ENCODE measurements at regions not wholly inside any gene's neighbourhood (a gene's known extent, or its start where the extent isn't known, plus 50 kb on each side); places are given as distances from the start of the nearest gene placed in this dataset.

DNA sequence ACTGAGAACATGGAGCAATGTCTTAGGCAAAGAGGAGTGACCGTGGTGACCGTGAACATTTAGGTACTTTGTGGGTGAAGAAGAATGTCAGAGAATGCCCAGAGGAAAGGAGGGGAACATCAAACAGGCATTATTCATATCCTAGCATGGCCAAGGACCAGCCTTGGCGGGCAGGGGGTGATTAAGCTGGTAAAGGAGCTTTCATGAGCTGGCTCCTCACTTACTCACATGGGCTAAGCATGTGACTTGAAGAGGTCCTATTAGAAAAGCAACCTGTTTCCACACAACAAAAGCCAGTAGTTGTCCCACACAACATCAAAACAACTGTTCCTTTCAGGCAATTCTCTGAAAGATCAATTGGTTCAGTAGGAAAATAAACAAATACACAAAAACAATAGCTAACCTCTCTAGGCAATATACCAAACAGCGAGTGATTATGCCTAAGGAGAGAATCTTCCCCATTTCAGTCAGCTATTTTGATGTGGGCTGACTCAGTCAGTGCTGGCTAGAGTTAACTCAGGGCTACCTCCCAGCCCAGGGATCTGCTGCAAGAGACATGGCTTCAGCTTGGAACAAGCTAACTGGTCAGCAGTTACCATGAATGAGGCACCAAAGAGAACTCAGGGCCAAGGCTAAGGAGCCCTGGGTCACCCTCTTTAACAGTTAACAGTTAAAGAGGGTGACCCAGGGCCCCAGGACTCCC lies 283.5 kb downstream of the ARHGAP12 start:
- peak; percentile 54 for DNase-seq (ENCODE audit: low spot score)

DNA sequence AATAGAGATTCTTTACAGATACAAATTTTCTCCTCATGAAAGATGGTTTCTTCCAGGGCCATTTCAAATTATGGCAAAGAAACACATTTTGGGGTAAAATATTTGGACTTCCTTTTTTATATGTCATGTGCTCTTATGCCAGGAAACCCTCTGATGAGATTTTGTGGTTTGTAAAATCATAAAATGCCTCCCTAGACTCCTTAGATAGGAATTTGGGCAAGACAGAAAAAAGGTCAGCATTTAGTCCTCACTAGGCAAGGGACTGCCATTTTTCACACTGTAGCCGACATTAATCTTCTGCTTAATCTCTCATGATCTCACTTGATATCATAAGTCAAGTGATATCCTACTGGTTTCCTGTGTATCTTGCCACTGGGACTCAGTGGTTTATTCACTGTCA lies 286.4 kb downstream of the ARHGAP12 start:
- no peak for DNase-seq (ENCODE audit: low spot score)

DNA sequence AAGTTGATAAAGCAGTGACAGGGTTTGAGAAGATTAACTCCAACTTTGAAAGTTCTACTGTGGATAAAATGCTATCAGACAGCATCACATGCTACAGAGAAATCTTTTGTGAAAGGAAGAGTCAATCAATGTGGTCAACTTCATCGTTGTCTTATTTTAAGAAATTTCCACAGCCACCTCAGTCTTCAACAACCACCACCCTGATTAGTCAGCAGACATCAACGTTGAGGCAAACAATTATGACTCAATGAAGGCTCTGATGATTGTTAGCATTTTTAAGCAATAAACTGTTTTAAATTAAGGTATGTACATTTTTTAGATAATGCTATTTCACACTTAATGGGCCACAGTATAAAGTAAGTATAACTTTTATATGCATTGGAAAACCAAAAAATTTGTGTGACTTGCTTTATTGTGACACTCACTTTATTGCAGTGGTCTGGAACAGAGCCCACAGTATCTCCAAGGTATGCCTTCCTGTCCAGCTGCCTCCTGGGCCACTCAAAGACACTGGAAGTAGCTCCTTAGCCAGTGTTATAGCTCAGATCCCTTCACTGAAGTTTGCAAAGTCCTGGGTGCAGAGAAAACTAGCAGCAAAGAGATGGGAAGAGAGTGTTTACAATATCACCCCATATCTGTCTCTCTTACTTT lies 293.1 kb downstream of the ARHGAP12 start:
- no peak for DNase-seq (ENCODE audit: low spot score)

DNA sequence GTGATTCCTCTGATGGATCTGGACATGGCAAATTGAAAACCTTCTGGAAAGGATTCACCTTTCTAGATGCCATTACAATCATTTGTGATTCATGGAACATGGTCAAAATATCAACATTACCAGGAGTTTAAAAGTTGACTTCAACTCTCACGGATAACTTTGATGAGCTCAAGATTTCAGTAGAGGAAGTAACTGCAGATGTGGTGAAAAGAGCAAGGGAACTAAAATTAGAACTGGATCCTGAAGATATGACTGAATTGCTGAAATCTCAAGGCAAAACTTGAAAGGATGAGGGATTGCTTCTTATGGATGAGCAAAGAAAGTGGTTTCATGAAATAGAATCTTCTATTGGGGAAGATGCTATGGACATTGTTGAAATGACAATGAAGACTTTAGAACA lies 293.6 kb downstream of the ARHGAP12 start:
- DNase-seq (ENCODE audit: low spot score): no peak

DNA sequence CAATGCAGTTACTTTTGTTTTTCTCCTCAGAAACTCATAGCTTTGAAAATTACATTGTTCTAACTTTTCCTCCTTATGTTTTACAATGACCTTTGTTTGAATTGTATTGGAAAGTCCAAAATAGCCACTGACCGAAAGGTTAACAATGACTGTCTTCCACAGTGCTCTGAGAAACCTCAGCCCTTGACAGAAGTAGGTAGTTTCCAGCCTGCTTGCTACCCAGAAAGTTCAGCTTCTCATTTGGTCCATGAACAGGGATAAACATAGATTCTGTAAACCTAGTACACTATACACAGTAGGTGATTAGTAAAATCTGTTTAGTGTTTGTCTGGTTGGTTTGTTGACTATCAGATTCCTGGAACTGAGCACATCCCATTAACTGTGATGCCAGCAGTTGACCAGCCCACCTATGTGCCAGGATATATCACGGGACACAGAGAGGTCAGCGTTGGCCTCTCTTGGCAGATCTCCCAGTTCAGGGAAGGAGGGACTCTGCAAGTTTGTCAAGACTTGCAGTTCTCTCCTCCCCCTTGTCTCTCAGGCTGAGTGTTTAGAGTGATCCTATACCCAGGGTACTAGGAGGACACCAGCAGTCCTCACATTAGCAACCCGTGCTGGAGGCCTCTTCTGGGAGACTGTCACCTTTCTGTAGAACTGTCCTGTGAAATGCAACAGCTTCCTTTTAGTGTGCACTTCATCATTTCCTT lies 297.6 kb downstream of the ARHGAP12 start:
- DNase-seq (ENCODE audit: low spot score): no peak

DNA sequence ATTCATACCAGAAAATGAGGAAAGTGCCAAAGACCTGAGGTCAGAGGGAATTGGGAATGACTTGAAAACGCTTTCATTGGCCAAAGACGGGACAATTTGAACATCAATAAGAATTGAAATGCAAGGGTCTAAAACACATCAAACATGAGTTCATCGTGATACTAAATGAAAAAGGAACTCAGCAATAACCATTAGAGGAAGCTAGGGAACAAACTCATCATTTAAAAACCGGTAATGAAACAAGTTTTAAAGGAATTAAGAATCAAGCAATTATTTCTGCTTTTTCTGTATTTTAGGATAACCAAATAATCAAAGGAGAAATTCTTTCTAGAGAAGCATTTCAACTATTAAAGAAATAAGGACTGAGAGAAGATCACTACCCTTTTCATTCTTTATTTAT lies 303.1 kb downstream of the ARHGAP12 start:
- DNase-seq (ENCODE audit: low spot score): no peak

DNA sequence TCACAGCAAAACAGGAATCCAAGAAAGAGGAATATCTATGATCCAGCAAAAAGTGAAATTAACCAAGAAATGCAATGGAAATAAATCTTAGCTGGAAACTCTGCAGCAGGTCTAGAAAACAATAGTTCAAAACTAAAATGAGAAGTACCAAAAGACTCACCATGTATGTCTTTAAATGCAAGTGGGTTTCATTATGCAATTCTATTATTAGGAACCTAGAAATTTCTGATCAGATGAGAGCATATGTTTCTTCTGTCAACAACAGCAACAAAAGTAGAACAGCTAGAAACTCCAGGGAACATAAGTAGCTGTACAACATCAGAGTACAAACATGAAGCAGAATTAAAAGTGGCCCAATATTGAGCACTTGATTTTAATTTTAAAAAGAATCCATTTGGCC lies 304.0 kb downstream of the ARHGAP12 start:
- DNase-seq (ENCODE audit: low spot score): no peak

DNA sequence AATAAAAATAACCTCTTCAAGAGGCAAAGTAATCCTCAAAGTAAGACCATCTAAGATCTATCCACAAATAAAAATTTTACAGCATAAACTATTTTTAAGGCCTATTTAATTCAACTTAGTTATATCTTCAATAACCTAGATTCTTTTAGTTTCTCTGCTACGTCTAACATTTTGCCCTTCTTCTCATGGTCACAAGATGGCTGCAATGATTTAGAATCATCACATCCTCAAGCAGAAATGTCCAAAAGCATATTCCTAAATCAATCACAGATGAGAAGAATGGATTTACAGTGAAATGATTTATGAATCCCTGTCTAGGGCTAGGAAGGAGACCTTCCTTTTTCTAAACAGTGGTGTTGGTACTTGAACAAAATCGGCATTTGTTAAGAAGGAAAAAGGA lies 304.7 kb downstream of the ARHGAP12 start:
- DNase-seq (ENCODE audit: low spot score): no peak

DNA sequence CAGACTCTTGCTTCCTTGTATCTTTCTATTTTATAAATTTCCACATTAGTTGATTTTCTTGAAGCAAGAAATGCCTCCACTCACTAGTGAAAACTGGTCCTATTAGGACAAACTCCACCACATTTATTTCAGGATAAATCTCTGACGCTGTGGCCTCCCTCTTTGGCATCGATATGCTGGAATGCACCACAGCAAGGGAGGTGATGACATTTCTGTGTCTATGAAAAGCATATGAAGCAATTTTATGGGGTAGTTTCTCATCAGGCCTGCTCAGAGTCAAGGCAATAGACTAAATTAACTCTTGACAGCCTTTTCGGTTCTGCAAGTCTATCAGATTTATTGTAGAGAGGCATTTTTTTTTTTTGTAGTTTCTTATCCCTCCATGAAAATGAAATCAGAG lies 304.4 kb downstream of the ZEB1 start:
- DNase-seq (ENCODE audit: low spot score): peak; percentile 70

DNA sequence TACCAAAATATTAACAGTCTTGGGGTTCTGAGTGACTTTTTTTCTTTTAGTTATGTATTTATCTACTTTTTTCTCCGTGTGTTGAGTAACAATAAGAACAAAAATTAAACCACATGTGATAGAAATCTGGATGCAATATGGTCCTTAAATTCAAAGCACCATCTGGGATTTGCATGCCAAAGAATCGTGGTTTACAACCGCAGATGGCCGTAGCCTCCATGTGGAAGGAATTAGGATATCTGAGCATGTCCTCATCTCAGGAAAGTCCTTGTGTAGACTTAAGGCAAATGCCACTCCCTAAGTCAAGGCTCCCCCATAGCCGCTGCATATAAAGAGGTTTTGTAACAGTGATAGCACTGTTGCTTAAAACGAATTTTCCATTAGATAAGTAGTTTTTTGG lies 304.0 kb downstream of the ZEB1 start:
- peak; percentile 80 for DNase-seq (ENCODE audit: low spot score)

DNA sequence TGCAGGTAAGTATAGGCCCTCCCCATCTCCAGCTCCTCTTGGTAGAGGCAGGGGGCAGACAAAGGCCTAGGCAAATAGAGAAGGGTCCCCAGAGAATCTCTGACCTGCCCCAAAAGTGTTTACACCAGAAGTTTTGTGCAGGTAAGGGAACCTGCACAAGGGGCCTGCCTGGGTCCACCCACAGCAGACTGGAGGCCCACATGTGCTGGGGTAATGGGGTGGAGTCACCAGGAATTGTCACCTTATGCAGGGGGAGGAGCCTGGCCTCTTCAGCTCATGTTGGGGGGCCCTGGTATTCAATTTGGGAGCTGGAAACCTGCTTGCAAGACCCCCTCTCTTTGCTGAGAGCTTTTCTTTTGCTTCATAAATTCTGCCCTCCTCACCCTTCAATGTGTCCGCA lies 302.7 kb downstream of the ZEB1 start:
- DNase-seq (ENCODE audit: low spot score): no peak

DNA sequence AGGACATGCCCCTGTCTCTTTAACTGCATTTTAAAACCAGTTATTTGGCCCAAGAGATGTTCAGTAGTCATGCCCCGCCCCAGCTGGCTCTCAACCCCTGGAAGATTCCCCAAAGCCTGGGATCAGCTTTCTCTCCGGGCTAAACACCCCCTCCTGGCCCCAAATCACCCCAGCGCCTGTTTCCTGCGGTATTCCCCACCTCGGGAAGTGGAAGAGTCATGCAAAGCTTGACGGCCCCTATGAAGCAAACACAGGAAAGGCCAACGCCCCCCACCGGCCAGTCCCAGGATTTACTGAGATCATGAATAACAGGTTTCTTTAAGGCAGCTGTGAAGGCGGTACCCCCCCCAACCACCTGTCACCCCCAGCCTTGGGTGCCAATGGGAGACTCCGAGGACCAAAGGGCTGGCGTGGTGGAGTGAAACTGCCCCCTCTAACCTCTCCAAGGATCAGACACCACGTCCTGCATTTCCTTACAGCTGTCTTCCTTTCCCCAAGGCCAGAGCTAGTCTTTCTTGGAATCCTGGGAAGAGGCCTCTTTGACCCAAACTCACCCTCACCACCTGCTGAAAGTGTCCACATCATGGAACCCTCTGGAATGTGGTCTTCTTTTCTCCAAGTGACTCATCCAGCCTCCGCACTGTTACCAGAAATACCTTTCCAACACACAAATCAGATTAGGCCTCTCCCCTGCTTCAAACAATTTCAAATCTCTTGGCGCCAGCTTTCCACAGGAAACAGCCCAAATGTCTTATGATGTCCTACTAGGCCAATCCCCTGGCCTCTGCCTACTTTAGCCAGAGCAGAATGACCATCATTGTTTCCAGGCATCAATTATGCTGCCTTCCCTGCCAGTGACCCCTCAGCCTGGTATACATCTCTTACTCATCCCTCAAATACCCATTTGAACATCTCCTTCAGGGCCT lies 301.5 kb downstream of the ZEB1 start:
- DNase-seq (ENCODE audit: low spot score): peak; percentile 59

DNA sequence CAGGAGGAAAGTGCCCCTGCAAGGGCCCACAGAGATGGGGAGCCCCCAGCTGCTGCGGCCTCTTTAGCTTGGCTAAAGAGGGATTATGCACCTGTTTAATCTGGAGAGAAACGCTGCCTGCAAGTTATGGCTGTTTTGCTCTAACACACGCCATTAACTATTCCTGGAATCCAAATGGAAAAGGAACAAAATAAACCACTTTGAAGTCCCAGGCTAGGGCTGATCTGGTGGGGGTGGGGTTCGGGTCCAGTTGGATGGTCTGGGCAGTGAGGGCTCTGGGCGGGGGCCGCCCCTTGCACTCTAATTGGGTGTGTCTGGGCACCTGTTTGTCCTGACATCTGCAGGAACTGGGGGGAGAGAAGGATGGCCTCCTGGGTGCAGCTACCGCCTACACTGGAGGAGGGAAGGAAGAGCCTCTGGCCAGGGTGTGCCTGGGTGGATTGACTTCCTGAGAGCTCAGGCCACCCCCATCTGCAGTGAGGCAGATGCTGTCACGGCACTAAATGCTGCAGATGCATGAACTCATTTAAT lies 300.6 kb downstream of the ZEB1 start:
- DNase-seq (ENCODE audit: low spot score): no peak

DNA sequence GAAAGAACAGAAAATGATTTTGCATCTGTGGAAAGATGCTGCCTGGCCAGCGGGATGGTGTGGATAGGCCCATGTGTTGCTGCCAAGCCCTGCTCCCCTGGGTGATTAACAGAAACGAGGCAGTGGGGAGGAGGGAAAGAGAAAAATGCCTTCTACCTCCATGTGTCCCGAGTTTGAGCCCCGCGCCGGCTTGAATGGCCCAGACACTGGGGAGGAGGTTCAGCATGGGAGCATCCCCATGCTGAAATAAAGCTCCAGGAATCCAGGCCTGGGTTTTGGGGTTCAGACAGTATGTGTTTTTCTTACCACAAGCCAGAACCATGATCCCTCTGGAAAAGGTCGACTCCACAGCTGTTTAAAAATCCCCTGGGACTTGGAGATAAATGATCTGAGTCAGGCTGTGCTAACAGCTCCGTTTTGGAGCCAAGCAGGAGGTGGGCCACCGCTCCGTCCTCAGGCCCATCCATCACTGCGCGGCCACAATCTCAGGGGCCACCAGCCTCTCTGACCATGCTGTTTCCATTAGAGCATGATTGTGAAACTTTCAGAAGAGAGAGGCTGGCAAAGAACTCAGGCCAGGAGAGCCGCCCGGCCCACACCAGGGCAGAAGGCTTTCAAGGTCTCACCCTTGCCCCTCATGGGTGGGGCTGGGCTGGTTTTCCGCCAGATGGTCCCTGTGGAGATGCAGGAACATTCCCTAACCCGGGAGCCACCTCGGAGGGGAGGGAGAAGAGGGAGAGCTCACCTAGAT lies 299.7 kb downstream of the ZEB1 start:
- peak; percentile 83 for DNase-seq (ENCODE audit: low spot score)

DNA sequence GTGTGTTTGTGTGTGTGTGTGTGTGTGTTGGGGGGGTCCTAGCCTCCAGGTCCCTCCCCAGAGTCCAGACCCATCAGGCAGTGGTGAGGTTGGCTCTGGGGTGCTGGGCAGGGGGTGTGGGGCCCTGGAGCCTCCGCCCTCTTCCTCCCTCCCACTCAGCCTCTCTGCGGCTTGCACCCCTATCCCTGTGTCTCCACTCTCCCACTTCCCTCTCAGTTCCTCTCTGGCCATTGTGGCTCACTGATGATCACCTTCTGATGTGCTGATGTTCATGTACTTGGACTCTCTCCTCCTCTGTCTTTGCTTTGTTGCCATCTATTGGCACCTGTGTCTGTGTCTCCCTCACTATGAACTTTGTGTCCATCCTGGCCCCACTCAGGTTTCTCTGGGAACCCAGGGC lies 298.7 kb downstream of the ZEB1 start:
- DNase-seq (ENCODE audit: low spot score): no peak

DNA sequence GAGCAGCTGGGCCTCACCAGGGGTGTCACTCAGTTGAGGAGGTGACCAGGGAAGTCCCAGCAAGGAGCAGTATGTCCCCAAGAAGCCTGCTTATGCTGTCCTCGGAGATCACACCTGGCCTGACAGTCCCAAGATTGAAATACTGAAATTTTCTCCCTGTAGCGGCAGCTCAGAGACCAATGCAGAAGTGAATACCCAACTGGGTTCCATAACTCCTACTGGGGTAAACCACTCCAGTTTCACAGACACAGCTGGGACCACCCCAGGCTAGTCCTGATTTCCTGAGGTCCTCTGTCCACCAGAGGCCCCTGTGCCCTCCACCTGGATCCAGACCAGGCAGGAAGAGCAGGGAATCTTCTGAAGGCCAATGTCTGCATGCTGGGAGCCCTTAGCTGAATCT lies 298.1 kb downstream of the ZEB1 start:
- DNase-seq (ENCODE audit: low spot score): no peak

DNA sequence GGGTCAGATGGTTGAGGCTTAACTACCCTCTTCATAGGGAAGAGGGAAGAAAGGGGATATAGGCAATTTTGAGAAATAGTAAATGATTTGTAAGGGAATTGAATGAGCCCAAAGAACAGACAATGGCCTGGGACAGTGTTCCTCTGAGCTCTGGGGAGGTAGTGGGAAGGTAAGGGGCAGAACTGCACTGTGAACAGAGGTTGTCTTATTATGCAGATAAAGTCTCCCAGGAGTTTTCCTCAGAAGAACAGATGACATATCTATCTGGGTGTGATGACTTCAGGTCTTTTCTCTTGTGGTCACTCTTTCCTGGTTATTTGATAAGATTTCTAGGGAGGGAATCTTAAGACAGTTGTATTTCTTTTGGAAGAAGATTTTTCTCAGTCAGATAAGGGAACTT lies 296.1 kb downstream of the ZEB1 start:
- DNase-seq (ENCODE audit: low spot score): no peak

DNA sequence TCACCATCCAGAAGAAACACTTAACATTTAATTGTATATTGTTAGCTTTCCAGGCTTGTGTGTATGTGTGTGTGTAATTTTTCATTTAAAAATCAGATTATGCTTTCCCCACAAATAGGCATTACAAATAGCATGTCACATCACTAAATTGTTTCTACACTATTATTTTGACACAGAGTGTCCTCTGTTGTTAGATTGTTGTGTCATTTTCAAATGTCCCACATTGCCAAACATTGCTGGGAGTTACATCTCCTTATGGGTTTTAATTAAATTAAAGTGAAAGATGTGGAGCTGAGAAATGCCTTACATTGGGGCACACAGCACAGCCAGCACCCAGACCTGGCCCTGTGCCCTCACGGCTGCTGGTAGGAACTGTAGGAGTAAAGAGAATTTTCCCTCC lies 295.6 kb downstream of the ZEB1 start:
- no peak for DNase-seq (ENCODE audit: low spot score)

DNA sequence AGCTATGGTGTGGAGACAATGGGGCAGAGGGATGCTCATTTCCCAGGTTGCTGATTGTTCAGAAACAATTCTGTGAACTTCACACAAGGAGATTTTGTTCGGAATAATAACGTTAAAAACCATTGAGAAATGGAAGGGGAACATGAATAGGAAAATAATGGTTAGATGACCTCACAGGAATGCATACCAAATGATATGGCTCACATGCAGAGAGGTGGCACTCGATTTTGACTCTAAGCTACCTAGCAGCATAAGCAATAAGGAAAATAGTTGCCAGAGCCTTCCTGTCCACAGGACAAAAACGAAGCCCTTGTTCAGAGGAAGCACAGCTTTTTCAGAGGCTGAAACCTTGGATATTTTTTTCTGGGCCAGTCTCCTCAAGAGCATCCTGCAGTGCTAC lies 293.1 kb downstream of the ZEB1 start:
- DNase-seq (ENCODE audit: low spot score): no peak

DNA sequence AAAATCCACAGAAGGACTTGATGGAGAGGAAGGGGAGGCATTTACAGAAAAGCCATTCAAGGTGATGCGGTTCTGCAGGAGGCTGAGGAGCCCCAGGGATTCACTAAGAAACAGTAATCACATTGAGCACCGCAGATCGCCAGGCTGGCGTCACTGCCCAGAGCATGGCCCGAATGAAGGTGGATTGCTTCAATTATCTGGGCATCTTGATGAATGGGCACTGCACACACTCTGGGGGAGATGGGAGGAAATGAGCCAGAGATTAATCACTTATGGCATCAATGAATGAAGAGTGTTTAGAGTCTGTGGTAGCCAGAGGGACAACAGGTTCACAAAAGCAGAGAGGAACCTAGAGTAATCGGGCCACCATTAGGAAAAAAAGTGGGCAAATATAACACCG lies 292.1 kb downstream of the ZEB1 start:
- no peak for DNase-seq (ENCODE audit: low spot score)

DNA sequence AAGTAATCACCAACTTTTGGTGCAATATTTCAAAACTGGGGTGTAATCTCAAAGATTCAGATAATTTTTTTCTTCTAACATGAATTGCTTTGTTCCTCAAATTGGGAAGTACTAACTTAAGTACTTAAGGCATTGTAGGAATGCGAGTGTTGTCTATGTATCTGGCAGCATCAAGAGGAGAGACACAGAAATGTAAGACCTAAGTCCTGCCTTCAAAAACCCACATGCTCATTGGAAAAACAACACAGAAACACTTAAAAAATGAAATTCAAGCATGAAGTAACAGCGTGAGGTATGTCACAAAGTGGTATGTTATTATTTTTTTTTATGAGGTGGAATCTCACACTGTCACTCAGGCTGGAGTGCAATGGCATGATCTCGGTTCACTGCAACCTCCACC lies 288.5 kb downstream of the ZEB1 start:
- DNase-seq (ENCODE audit: low spot score): no peak
